Heart right ventricle (tissue), 16 donors: ENCODE measurements at regions not wholly inside any gene's neighbourhood (a gene's known extent, or its start where the extent isn't known, plus 50 kb on each side); places are given as distances from the start of the nearest gene placed in this dataset.

Experiments used
- ATAC-seq, 8 donors: fragments of 200-7000 bp; cut with Tn5 transposase; one replicate each; pipeline ENCODE4 v1.9.1; 2020; ENCODE audit warnings: mild to moderate bottlenecking in 8 of 8, moderate library complexity in 8 of 8, moderate number of reproducible peaks in 1 of 8
- DNase-seq, 2 donors: peaks; one replicate each; pipeline ENCODE4 v3.0.0-alpha.2; 2020
- H3K27ac ChIP-seq, 10 donors: fragments of 200-600 bp; sonication (generic) in 2 of 10; one replicate each; pipeline versions ENCODE4 v1.5.0 to v1.8.0; 2020 to 2022; ENCODE audit warnings: mild to moderate bottlenecking in 3 of 10
- H3K27me3 ChIP-seq, 7 donors: fragments of 200-600 bp; one replicate each; pipeline ENCODE4 v1.8.0; 2021 to 2022; ENCODE audit warnings: mild to moderate bottlenecking in 2 of 7
- H3K36me3 ChIP-seq, 9 donors: fragments of 200-600 bp; sonication (generic) in 1 of 9; one replicate each; pipeline versions ENCODE4 v1.5.0 to v1.8.0; 2020 to 2022; ENCODE audit warnings: mild to moderate bottlenecking in 2 of 9
- H3K4me1 ChIP-seq, 9 donors: fragments of 200-600 bp; sonication (generic) in 1 of 9; one replicate each; pipeline versions ENCODE4 v1.5.0 to v1.8.0; 2020 to 2022; ENCODE audit warnings: mild to moderate bottlenecking in 4 of 9
- H3K4me3 ChIP-seq, 10 donors: fragments of 200-600 bp; sonication (generic) in 2 of 10; one replicate each; pipeline versions ENCODE4 v1.5.0 to v1.8.0; 2020 to 2022; ENCODE audit warnings: mild to moderate bottlenecking in 7 of 10, moderate library complexity in 2 of 10
- H3K9me3 ChIP-seq, 11 donors: fragments of 200-600 bp in 10 of 11; sonication (generic) in 2 of 11; one replicate each; pipeline versions ENCODE4 v1.5.0 to v1.8.0; 2013 to 2022; ENCODE audit warnings: mild to moderate bottlenecking in 2 of 11, control low read depth in 1 of 11, moderate library complexity in 1 of 11
- CTCF ChIP-seq, 9 donors: fragments of 200-600 bp; sonication (generic) in 2 of 9; IDR thresholded peaks; one replicate each; pipeline versions ENCODE4 v1.5.0 to v1.8.0; 2021 to 2022; ENCODE audit warnings: antibody characterized with exemption in 9 of 9, mild to moderate bottlenecking in 5 of 9, moderate library complexity in 1 of 9
- whole genome bisulfite sequencing, 2 donors: extraction: QIAGEN DNeasy Blood & Tissue Kit; methylation state at CpG; one replicate each; pipeline ENCODE4 v1.1.7; 2013; ENCODE audit warnings: inconsistent platforms in 1 of 2; 5-methylcytosine and 5-hydroxymethylcytosine counted together
- intact Hi-C, 10 donors: fragments of 100-400 bp; cut with DNase I; formaldehyde crosslinking; loops; one replicate each; pipeline versions ENCODE4 v1.11.1 to v1.14.2; 2022
- donor health status: Arrhythmogenic right ventricular cardiomyopathy.
- donor health status: ischemic (EF 13 %, LVEDD 7.1; RV severe dilation, severe dysfunction).
- donor health status: healthy with polysubstance abuse.
- donor health status: DM: no; HTN: yes; CAD: no.
- donor health status: DM: no; HTN: no; CAD: no.
- donor health status: ischemic (EF 25% LVEDD 6.9; RV normal size, moderate dysfunction).
- donor health status: ischemic (EF 25% LVEDD 5.7; RV mildly dilated, moderate dysfunction).
- donor health status: healthy.
- donor health status: DM: yes; HTN: yes; CAD: no.
- donor health status: Ischemic cardiomyopathy.
- donor health status: ischemic (EF 35%, LVEDD 5.7; RV mildly dilated, moderate dysfunction).
- donor health status: nonischemic (EF 11% LVEDD 7.7; RV severe dilation, severe dysfunction).
- donor health status: DM: yes; HTN: yes; CAD: no.
- donor health status: PGD.
- donor health status: ischemic (EF 29% LVEDD 5.4; RV normal size, mild dysfunction).
- donor health status: nonischemic (EF 23%, LVEDD 6.1; RV moderate dilation, normal function).

- TF ChIP-seq CTCF (IDR thresholded peaks at IDR 0.05), result no peak
- Histone ChIP-seq H3K27ac (no peak overlapping the region), H3K36me3 (no peaks in the 10 kb centered on the region), H3K4me1 (no peaks in the 10 kb centered on the region), H3K9me3 (no peaks in the 10 kb centered on the region), H3K27me3 (no peaks in the 10 kb centered on the region), H3K4me3 (no peak overlapping the region)
- no peak for DNase-seq
- no peak for ATAC-seq
- intact Hi-C loops, result no loop called here
- 94 to 96% methylated on average over 8 of the region's 8 CpGs for WGBS, 2 donors
Measured at GRCh38 chr18:76223403-76223802, 271.6 kb downstream of the ZNF516 start.

- H3K4me1 ChIP-seq, result no peaks in the 10 kb centered on the region
- no peak for ATAC-seq
Measured at GRCh38 chr18:76219023-76219422, 276.0 kb downstream of the ZNF516 start.

GRCh38 chr18:76216096-76216495, 278.9 kb downstream of the ZNF516 start:
- intact Hi-C loops, result no loop called here
- Histone ChIP-seq H3K9me3 (no peaks in the 10 kb centered on the region), H3K36me3 (no peaks in the 10 kb centered on the region), H3K27ac (no peak overlapping the region), H3K4me3 (no peak overlapping the region), H3K27me3 (no peaks in the 10 kb centered on the region), H3K4me1 (no peaks in the 10 kb centered on the region)
- TF ChIP-seq CTCF (IDR thresholded peaks at IDR 0.05), result no peak
- 95% methylated on average over 1 of the region's 1 CpG for WGBS, 2 donors
- no peak for DNase-seq
- ATAC-seq, result no peak

More at GRCh38 chr18:76219023-76219422, 276.0 kb downstream of the ZNF516 start:
- no peak for TF ChIP-seq CTCF (IDR thresholded peaks at IDR 0.05)
- H3K4me3 ChIP-seq, result no peak overlapping the region
- DNase-seq, result no peak
- 85 to 87% methylated on average over 8 of the region's 8 CpGs for WGBS, 2 donors
- intact Hi-C loops, result no loop called here
- no peak overlapping the region for H3K27ac ChIP-seq
- no peaks in the 10 kb centered on the region for H3K9me3 ChIP-seq
- no peaks in the 10 kb centered on the region for H3K36me3 ChIP-seq
- no peaks in the 10 kb centered on the region for H3K27me3 ChIP-seq

GRCh38 chr18:76213991-76214390, 281.1 kb downstream of the ZNF516 start:
- intact Hi-C loops, result no loop called here
- 89 to 90% methylated on average over 3 of the region's 3 CpGs for WGBS, 2 donors
- Histone ChIP-seq H3K36me3 (no peaks in the 10 kb centered on the region), H3K4me3 (no peak overlapping the region), H3K9me3 (no peaks in the 10 kb centered on the region), H3K4me1 (no peaks in the 10 kb centered on the region), H3K27ac (no peak overlapping the region), H3K27me3 (no peaks in the 10 kb centered on the region)
- DNase-seq (no peak), ATAC-seq (no peak)
- no peak for TF ChIP-seq CTCF (IDR thresholded peaks at IDR 0.05)

GRCh38 chr18:76212960-76213359, 282.1 kb downstream of the ZNF516 start:
- Histone ChIP-seq H3K9me3 (no peaks in the 10 kb centered on the region), H3K4me1 (peaks cover 0 to 4% (median 0%) of the 10 kb centered on the region in 9 donors), H3K4me3 (no peak overlapping the region), H3K27me3 (no peaks in the 10 kb centered on the region), H3K27ac (no peak overlapping the region), H3K36me3 (no peaks in the 10 kb centered on the region)
- no peak for DNase-seq
- WGBS, 2 donors, result 48 to 52% methylated on average over 7 of the region's 7 CpGs
- intact Hi-C loops, result no loop called here
- TF ChIP-seq CTCF (IDR thresholded peaks at IDR 0.05), result no peak
- ATAC-seq, result no peak
